Psoas muscle (tissue), 7 donors: ENCODE measurements at regions not wholly inside any gene's neighbourhood (a gene's known extent, or its start where the extent isn't known, plus 50 kb on each side); places are given as distances from the start of the nearest gene placed in this dataset.

Experiments used
- ATAC-seq, 4 donors: fragments of 200-7000 bp; cut with Tn5 transposase; one replicate each; pipeline ENCODE4 v1.9.1; 2020; ENCODE audit warnings: moderate library complexity in 3 of 4, mild to moderate bottlenecking in 2 of 4
- DNase-seq, 2 donors: peaks; one replicate each; pipeline ENCODE4 v3.0.0-alpha.2; 2020
- H3K27ac ChIP-seq: fragments of 200-600 bp; one replicate; pipeline ENCODE4 v1.8.0; 2022
- H3K27me3 ChIP-seq, 3 donors: fragments of 200-600 bp in 1 of 3; one replicate each; pipeline versions ENCODE4 v1.6.1 to v1.8.0; 2013 to 2022; ENCODE audit warnings: low read length in 2 of 3, mild to moderate bottlenecking in 2 of 3, moderate library complexity in 1 of 3; ENCODE audit not compliant: insufficient read depth in 3 of 3
- H3K36me3 ChIP-seq, 2 donors: fragments of 200-600 bp in 1 of 2; one replicate each; pipeline versions ENCODE4 v1.6.1 to v1.8.0; 2013 to 2022; ENCODE audit warnings: low read depth in 1 of 2, mild to moderate bottlenecking in 1 of 2, moderate library complexity in 1 of 2; ENCODE audit not compliant: insufficient read depth in 1 of 2
- H3K4me1 ChIP-seq: fragments of 200-600 bp; one replicate; pipeline ENCODE4 v1.8.0; 2022
- H3K4me3 ChIP-seq: fragments of 200-600 bp; one replicate; pipeline ENCODE4 v1.8.0; 2022; ENCODE audit warnings: mild to moderate bottlenecking
- H3K9me3 ChIP-seq: fragments of 200-600 bp; one replicate; pipeline ENCODE4 v1.8.0; 2022
- CTCF ChIP-seq: fragments of 200-600 bp; IDR thresholded peaks from one replicate; pipeline ENCODE4 v1.8.0; 2022; ENCODE audit warnings: antibody characterized with exemption
- whole genome bisulfite sequencing, 3 donors: extraction: QIAGEN DNeasy Blood & Tissue Kit; methylation state at CpG; one replicate each; pipeline versions ENCODE4 v1.1.6 to v1.1.7; 2013; 5-methylcytosine and 5-hydroxymethylcytosine counted together
- intact Hi-C, 2 donors: fragments of 100-400 bp; cut with DNase I; formaldehyde crosslinking; loops; one replicate each; pipeline versions ENCODE4 v1.11.0 to v1.14.2; 2022
- donor health status: healthy with polysubstance abuse.
- donor health status: DM: no; HTN: no; CAD: no; lungs with moderate emphysema.
- donor health status: Bipolar disorder and iron deficiency.
- donor health status: healthy.
- donor health status: DM: yes; HTN: yes; CAD: no.
- donor health status: DM: no; HTN: no; CAD: no.
- donor health status: DM: yes; HTN: yes; CAD: no.

- peak overlapping the region; percentile 47 for H3K27ac ChIP-seq
- ATAC-seq, result peak; percentile 54 to 76 (median 66)
- no peak for TF ChIP-seq CTCF
- H3K36me3 ChIP-seq, result no peaks in the 10 kb centered on the region
- H3K9me3 ChIP-seq, result no peaks in the 10 kb centered on the region
- no peak overlapping the region for H3K4me3 ChIP-seq
- WGBS, 3 donors, result 53 to 67% (median 56%) methylated on average over 5 of the region's 5 CpGs
- peaks cover 7% of the 10 kb centered on the region for H3K4me1 ChIP-seq
- no peaks in the 10 kb centered on the region for H3K27me3 ChIP-seq
- intact Hi-C loops, result no loop called here
- DNase-seq, result peak; percentile 74 to 83
Observed at GRCh38 chr2:237161189-237161588, 75.5 kb downstream of the COPS8 start.

- H3K9me3 ChIP-seq, result no peaks in the 10 kb centered on the region
- intact Hi-C loops, result no loop called here
- H3K36me3 ChIP-seq, result no peaks in the 10 kb centered on the region
- no peak overlapping the region for H3K4me3 ChIP-seq
- H3K4me1 ChIP-seq, result peaks cover 7% of the 10 kb centered on the region
- no peak overlapping the region for H3K27ac ChIP-seq
- WGBS, 3 donors, result 86 to 90% (median 87%) methylated on average over 5 of the region's 5 CpGs
- DNase-seq (no peak), ATAC-seq (no peak)
- TF ChIP-seq CTCF, result no peak
- H3K27me3 ChIP-seq, result no peaks in the 10 kb centered on the region
Observed at GRCh38 chr2:237162959-237163358, 77.3 kb downstream of the COPS8 start.

- no peak overlapping the region for H3K4me3 ChIP-seq
- no peak overlapping the region for H3K27ac ChIP-seq
- H3K36me3 ChIP-seq, result no peaks in the 10 kb centered on the region
- no peak for DNase-seq
- H3K9me3 ChIP-seq, result no peaks in the 10 kb centered on the region
- no peaks in the 10 kb centered on the region for H3K27me3 ChIP-seq
- peaks cover 3% of the 10 kb centered on the region for H3K4me1 ChIP-seq
- intact Hi-C loops, result loop anchor here (5.0 kb wide), 2 partner anchors 243 to 248 kb away; partner anchors contain the start of gene COL6A3 (in 1 of the 2)
- ATAC-seq, result no peak
- no peak for TF ChIP-seq CTCF
- WGBS, 3 donors, result 60 to 69% (median 65%) methylated on average over 10 of the region's 10 CpGs
Observed at GRCh38 chr2:237164474-237165042, 78.9 kb downstream of the COPS8 start.

GRCh38 chr2:237165405-237166276, 80.0 kb downstream of the COPS8 start:
- DNase-seq (no peak), ATAC-seq (peak in 1 of 4 donors; percentile 55)
- no peaks in the 10 kb centered on the region for H3K4me1 ChIP-seq
- no peaks in the 10 kb centered on the region for H3K27me3 ChIP-seq
- H3K27ac ChIP-seq, result no peak overlapping the region
- H3K36me3 ChIP-seq, result no peaks in the 10 kb centered on the region
- H3K9me3 ChIP-seq, result no peaks in the 10 kb centered on the region
- intact Hi-C loops, result loop anchor here (5.0 kb wide), 2 partner anchors 242 to 247 kb away; partner anchors contain the start of gene COL6A3 (in 1 of the 2)
- no peak overlapping the region for H3K4me3 ChIP-seq
- TF ChIP-seq CTCF, result peak; percentile 43
- WGBS, 3 donors, result 71 to 85% (median 79%) methylated on average over 5 of the region's 5 CpGs
